CD4-positive, CD25-positive, alpha-beta regulatory T cell (primary cell): ENCODE measurements at regions not wholly inside any gene's neighbourhood (a gene's known extent, or its start where the extent isn't known, plus 50 kb on each side); places are given as distances from the start of the nearest gene placed in this dataset.

Experiments
- ATAC-seq, 2 donors: fragments of 150-1000 bp; cut with Tn5 transposase; one replicate each; pipeline ENCODE4 v1.10.0; 2021; ENCODE audit warnings: low read depth in 2 of 2, moderate number of reproducible peaks in 2 of 2, moderate library complexity in 1 of 2
- DNase-seq, 3 donors: peaks; one replicate each; pipeline versions ENCODE4 v3.0.0 to v3.0.0-alpha.2; 2012 to 2022; ENCODE audit warnings: mixed read lengths in 1 of 3
- H3K27ac ChIP-seq: one replicate; pipeline ENCODE4 v1.7.0; 2013; ENCODE audit warnings: mild to moderate bottlenecking, low read length; ENCODE audit not compliant: insufficient read depth, poor library complexity, severe bottlenecking
- H3K27me3 ChIP-seq: one replicate; pipeline ENCODE4 v1.7.0; 2013; ENCODE audit warnings: low read length; ENCODE audit not compliant: control insufficient read depth, insufficient read depth
- H3K36me3 ChIP-seq: one replicate; pipeline ENCODE4 v1.7.0; 2013; ENCODE audit warnings: mild to moderate bottlenecking, low read length, moderate library complexity; ENCODE audit not compliant: control insufficient read depth, insufficient read depth
- H3K4me1 ChIP-seq: 2 replicates; pipeline ENCODE4 v1.7.0; 2013; ENCODE audit warnings: mild to moderate bottlenecking, low read length; ENCODE audit not compliant: insufficient read depth, control insufficient read depth, poor library complexity, severe bottlenecking
- H3K4me3 ChIP-seq: one replicate; pipeline ENCODE4 v1.7.0; 2013; ENCODE audit warnings: low read depth, mild to moderate bottlenecking, low read length, moderate library complexity
- H3K9me3 ChIP-seq, 2 experiments: 1 replicate in 1 of 2; 2 replicates in 1 of 2; pipeline ENCODE4 v1.7.0; 2013; ENCODE audit warnings: low read length in 2 of 2, mild to moderate bottlenecking in 1 of 2, moderate library complexity in 1 of 2; ENCODE audit not compliant: control insufficient read depth in 2 of 2
- H3K27ac Mint-ChIP-seq, 3 donors: one replicate each; pipeline ENCODE4 v1.8.0; 2020 to 2022; ENCODE audit warnings: mild to moderate bottlenecking in 3 of 3, mixed read lengths in 3 of 3, moderate library complexity in 2 of 3
- H3K27me3 Mint-ChIP-seq: one replicate; pipeline ENCODE4 v1.8.0; 2022; ENCODE audit warnings: mild to moderate bottlenecking, mixed read lengths
- H3K36me3 Mint-ChIP-seq: one replicate; pipeline ENCODE4 v1.8.0; 2020; ENCODE audit warnings: mixed read lengths
- H3K4me1 Mint-ChIP-seq, 4 donors: one replicate each; pipeline ENCODE4 v1.8.0; 2020 to 2022; ENCODE audit warnings: mixed read lengths in 4 of 4, mild to moderate bottlenecking in 1 of 4
- H3K4me3 Mint-ChIP-seq, 4 donors: one replicate each; pipeline ENCODE4 v1.8.0; 2020 to 2022; ENCODE audit warnings: mild to moderate bottlenecking in 4 of 4, mixed read lengths in 4 of 4, moderate library complexity in 3 of 4
- H3K9me3 Mint-ChIP-seq, 7 donors: one replicate each; pipeline ENCODE4 v1.8.0; 2020 to 2022; ENCODE audit warnings: mixed read lengths in 7 of 7, mild to moderate bottlenecking in 3 of 7, moderate library complexity in 2 of 7

DNA sequence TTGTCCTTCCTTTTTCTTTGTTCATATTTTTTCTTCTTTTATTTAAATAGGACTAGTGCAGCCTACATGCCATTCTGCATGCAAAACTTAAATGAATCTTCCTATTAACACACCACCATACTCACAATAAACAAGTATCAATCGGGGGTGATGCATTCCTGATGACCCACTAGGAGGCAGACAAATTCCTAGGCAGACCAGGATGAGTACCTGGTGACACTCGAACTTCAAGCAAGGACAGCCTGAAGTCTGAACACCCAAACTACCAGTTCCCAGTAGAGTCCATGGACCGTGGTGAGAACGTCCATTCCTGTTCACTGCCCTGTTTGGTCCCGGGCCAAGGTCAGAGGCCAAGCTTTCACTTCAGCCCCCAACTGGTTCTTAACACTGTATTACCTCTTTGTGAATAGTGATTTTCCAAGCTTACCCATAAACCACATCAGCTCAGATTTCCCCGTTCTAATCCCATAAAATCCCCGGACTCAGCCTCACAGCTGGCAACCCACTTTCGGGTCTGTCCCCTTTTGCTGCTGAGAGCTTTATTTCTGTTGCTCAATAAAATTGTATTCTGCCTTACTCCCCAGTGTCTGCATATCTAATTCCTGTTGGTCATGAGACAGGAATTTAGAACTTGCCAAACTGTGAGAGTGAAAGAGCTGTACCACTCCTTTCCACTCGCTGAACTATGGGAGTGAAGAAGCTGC lies 1286.6 kb downstream of the FSTL5 start:
- H3K9me3 ChIP-seq: peaks cover 2 to 3% of the 10 kb centered on the region in 2 experiments
- H3K36me3 Mint-ChIP-seq: no peaks in the 10 kb centered on the region
- no peaks in the 10 kb centered on the region for H3K4me1 Mint-ChIP-seq
- H3K4me1 ChIP-seq: no peaks in the 10 kb centered on the region
- H3K9me3 Mint-ChIP-seq: peaks cover 0 to 14% (median 7%) of the 10 kb centered on the region in 7 donors
- H3K27me3 ChIP-seq: no peaks in the 10 kb centered on the region
- ATAC-seq (no peak), DNase-seq (no peak)
- no peaks in the 10 kb centered on the region for H3K36me3 ChIP-seq
- H3K27me3 Mint-ChIP-seq: no peaks in the 10 kb centered on the region
- H3K27ac Mint-ChIP-seq: no peak overlapping the region
- no peak overlapping the region for H3K4me3 ChIP-seq
- no peak overlapping the region for H3K27ac ChIP-seq
- H3K4me3 Mint-ChIP-seq: peak overlapping the region in 1 of 4 donors; percentile 4

DNA sequence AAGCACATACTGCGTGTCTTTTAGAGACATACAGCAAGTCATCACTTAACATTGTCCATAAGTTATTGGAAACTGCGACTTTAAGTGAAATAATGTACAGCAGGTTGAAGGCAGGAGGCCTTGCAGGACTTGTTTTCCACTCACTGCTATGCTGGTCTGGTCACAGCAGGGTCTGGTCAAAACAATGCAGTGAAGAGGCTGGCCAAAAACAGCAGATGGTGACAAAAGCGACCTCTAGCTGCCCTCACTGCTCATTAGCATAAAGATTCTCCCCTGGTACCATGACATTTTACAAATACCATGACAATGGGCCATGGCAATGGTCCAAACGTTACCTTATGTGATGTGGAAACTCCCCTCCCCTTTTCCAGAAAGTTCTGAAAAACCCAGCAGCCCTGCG lies 1283.6 kb downstream of the FSTL5 start:
- no peak overlapping the region for H3K4me3 ChIP-seq
- no peaks in the 10 kb centered on the region for H3K4me1 ChIP-seq
- H3K4me1 Mint-ChIP-seq: no peaks in the 10 kb centered on the region
- ATAC-seq (no peak), DNase-seq (no peak)
- H3K9me3 Mint-ChIP-seq: peaks cover 0 to 15% (median 5%) of the 10 kb centered on the region in 7 donors
- H3K27ac Mint-ChIP-seq: no peak overlapping the region
- no peaks in the 10 kb centered on the region for H3K27me3 ChIP-seq
- no peaks in the 10 kb centered on the region for H3K36me3 Mint-ChIP-seq
- H3K36me3 ChIP-seq: no peaks in the 10 kb centered on the region
- H3K27ac ChIP-seq: no peak overlapping the region
- H3K9me3 ChIP-seq: peaks cover 0 to 3% of the 10 kb centered on the region in 2 experiments
- H3K4me3 Mint-ChIP-seq: no peak overlapping the region
- H3K27me3 Mint-ChIP-seq: no peaks in the 10 kb centered on the region

DNA sequence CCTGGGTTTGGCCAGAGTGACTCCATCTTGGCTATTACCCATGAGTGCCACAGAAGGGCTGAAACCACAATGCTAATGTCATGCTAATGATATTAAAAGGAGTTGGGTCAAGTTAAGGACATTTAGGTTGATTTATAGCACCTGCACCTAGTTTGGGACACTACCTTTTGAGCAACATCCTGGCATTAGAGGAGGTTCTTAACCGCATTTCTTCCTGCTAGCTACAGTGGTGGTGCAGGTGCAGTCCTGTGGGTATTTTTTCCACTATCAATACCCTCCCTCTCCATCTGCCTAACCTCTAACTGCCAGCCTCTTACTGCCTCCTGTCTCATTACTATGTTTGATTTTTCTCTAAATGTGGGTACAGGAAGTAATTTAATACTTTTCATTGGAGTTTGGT lies 1276.1 kb downstream of the FSTL5 start:
- H3K4me1 ChIP-seq: no peaks in the 10 kb centered on the region
- Mint-ChIP-seq H3K27me3 (no peaks in the 10 kb centered on the region), H3K36me3 (no peaks in the 10 kb centered on the region), H3K4me3 (no peak overlapping the region), H3K27ac (no peak overlapping the region), H3K4me1 (no peaks in the 10 kb centered on the region), H3K9me3 (peaks cover 0 to 14% (median 2%) of the 10 kb centered on the region in 7 donors)
- no peak overlapping the region for H3K4me3 ChIP-seq
- no peaks in the 10 kb centered on the region for H3K36me3 ChIP-seq
- peaks cover 0 to 2% of the 10 kb centered on the region in 2 experiments for H3K9me3 ChIP-seq
- no peak overlapping the region for H3K27ac ChIP-seq
- no peaks in the 10 kb centered on the region for H3K27me3 ChIP-seq
- ATAC-seq: no peak
- DNase-seq: no peak

DNA sequence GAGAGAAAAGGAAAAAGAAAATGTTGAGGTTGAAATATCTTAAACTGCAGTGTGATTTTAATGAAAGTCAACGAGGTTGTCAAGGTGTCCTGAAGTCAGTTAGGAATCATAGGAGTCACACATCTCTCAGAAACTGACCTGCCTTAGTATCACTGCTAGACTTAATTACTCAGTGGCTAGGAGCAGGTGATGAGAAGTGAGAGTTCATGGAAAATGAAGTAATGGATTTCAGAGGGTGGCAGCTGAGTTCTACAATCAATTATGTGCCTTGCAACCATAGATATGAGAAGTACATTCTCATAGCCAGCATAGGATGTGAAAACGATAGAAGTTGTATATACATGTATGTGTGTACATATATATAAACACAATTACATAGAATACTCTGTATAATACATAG lies 1269.7 kb downstream of the FSTL5 start:
- H3K36me3 Mint-ChIP-seq: no peaks in the 10 kb centered on the region
- no peak overlapping the region for H3K27ac Mint-ChIP-seq
- ATAC-seq (no peak), DNase-seq (no peak)
- Histone ChIP-seq H3K4me1 (no peaks in the 10 kb centered on the region), H3K27ac (no peak overlapping the region), H3K9me3 (no peaks in the 10 kb centered on the region), H3K27me3 (no peaks in the 10 kb centered on the region), H3K4me3 (no peak overlapping the region), H3K36me3 (no peaks in the 10 kb centered on the region)
- peaks cover 0 to 22% (median 4%) of the 10 kb centered on the region in 7 donors for H3K9me3 Mint-ChIP-seq
- no peaks in the 10 kb centered on the region for H3K27me3 Mint-ChIP-seq
- no peak overlapping the region for H3K4me3 Mint-ChIP-seq
- H3K4me1 Mint-ChIP-seq: no peaks in the 10 kb centered on the region

DNA sequence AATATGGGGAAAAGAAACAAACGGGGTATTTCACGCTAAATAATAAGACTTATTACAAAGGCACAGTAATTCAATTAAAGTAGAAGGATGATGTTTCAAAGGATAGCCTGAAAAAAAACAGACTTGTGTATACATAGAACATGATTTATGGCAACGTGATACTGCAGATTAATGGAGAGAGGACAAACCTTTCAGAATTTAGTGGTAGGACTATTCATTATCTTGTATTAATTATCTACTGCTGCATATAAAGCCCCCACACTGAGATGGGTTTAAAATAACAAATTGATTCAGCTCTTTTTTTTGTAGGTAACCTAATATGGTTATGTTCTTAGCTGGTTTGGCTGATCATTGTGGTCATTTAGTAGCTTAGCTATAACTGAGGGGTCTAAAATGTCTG lies 1269.0 kb downstream of the FSTL5 start:
- Histone ChIP-seq H3K9me3 (no peaks in the 10 kb centered on the region), H3K36me3 (no peaks in the 10 kb centered on the region), H3K4me3 (no peak overlapping the region), H3K27ac (no peak overlapping the region), H3K27me3 (no peaks in the 10 kb centered on the region), H3K4me1 (no peaks in the 10 kb centered on the region)
- DNase-seq: no peak
- no peak overlapping the region for H3K4me3 Mint-ChIP-seq
- no peak overlapping the region for H3K27ac Mint-ChIP-seq
- ATAC-seq: no peak
- peaks cover 0 to 24% (median 5%) of the 10 kb centered on the region in 7 donors for H3K9me3 Mint-ChIP-seq
- no peaks in the 10 kb centered on the region for H3K4me1 Mint-ChIP-seq
- no peaks in the 10 kb centered on the region for H3K27me3 Mint-ChIP-seq
- no peaks in the 10 kb centered on the region for H3K36me3 Mint-ChIP-seq

DNA sequence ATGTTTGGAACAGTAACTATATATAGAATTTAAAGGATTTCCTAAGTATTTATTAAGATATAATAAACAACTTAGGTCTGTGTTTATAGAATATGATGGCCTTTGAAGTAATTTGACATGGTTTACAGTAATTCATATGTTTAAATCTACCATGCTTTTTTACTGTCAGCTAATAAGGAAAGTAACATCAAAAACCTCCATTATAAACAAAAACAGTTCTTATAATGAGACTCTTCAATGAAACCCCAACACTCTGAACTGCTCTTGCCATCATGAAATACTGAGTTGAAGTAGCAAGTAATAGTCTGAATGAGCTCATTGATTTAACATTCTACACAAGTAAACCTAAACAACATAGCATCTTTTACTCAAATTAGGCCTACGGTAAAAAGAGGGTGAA lies 1236.5 kb downstream of the FSTL5 start:
- ATAC-seq (no peak), DNase-seq (no peak)
- H3K27ac Mint-ChIP-seq: no peak overlapping the region
- H3K4me3 ChIP-seq: no peak overlapping the region
- H3K27ac ChIP-seq: no peak overlapping the region
- H3K36me3 ChIP-seq: no peaks in the 10 kb centered on the region
- H3K36me3 Mint-ChIP-seq: no peaks in the 10 kb centered on the region
- H3K27me3 ChIP-seq: no peaks in the 10 kb centered on the region
- peaks cover 0 to 12% (median 2%) of the 10 kb centered on the region in 7 donors for H3K9me3 Mint-ChIP-seq
- no peaks in the 10 kb centered on the region for H3K4me1 Mint-ChIP-seq
- H3K9me3 ChIP-seq: peaks cover 1 to 2% of the 10 kb centered on the region in 2 experiments
- H3K4me1 ChIP-seq: no peaks in the 10 kb centered on the region
- H3K4me3 Mint-ChIP-seq: no peak overlapping the region
- no peaks in the 10 kb centered on the region for H3K27me3 Mint-ChIP-seq

DNA sequence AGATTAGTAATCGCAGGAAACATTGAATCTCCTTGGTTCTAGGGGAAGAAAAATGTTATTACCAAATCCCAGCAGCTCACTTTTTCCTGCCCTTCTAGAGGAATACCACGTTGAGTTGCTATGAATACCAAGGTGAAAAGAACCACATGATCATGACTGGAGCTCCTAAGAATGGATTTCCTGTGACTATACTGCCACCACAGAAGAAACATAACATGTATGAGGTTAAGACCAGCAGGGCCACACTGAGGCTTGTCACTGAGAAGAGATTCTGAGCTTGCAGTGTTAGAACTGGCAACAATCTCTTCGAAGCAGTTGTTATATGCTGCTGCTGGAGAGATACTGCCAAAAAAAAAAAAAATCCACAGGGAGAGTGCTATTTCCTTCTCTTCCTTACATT lies 1235.3 kb downstream of the FSTL5 start:
- Histone ChIP-seq H3K4me3 (no peak overlapping the region), H3K9me3 (peaks cover 0 to 2% of the 10 kb centered on the region in 2 experiments)
- no peak overlapping the region for H3K4me3 Mint-ChIP-seq

DNA sequence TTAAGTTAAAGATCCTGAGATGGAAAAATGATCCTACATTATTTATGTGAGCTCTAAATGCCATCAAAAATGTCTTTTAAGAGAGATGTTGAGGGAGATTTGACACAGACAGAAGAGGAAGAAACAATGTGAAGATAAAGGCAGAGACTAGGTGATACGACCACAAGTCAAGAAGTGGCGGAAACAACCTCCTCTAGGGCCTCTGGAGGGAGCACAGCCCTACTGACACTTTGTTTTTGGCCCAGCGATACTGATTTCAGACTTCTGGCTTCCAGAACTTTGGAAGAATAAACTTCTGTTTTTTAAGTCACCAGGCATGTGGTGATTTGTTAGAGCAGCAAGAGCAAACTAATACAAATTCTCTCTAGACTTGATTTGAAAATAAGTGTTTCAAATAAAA lies 1216.1 kb downstream of the FSTL5 start:
- no peak overlapping the region for H3K4me3 ChIP-seq
- no peak overlapping the region for H3K4me3 Mint-ChIP-seq
- no peak overlapping the region for H3K27ac ChIP-seq
- no peaks in the 10 kb centered on the region for H3K9me3 ChIP-seq
- H3K36me3 ChIP-seq: no peaks in the 10 kb centered on the region
- H3K4me1 Mint-ChIP-seq: no peaks in the 10 kb centered on the region
- H3K27me3 ChIP-seq: no peaks in the 10 kb centered on the region
- ATAC-seq (no peak), DNase-seq (no peak)
- no peaks in the 10 kb centered on the region for H3K36me3 Mint-ChIP-seq
- no peaks in the 10 kb centered on the region for H3K27me3 Mint-ChIP-seq
- H3K4me1 ChIP-seq: no peaks in the 10 kb centered on the region
- H3K9me3 Mint-ChIP-seq: peaks cover 0 to 13% (median 3%) of the 10 kb centered on the region in 7 donors
- no peak overlapping the region for H3K27ac Mint-ChIP-seq

More for the DNA sequence above, 1235.3 kb downstream of the FSTL5 start:
- H3K36me3 ChIP-seq: no peaks in the 10 kb centered on the region
- DNase-seq: no peak
- H3K9me3 Mint-ChIP-seq: peaks cover 0 to 10% (median 2%) of the 10 kb centered on the region in 7 donors
- no peaks in the 10 kb centered on the region for H3K4me1 Mint-ChIP-seq
- no peaks in the 10 kb centered on the region for H3K4me1 ChIP-seq
- H3K27me3 ChIP-seq: no peaks in the 10 kb centered on the region
- no peaks in the 10 kb centered on the region for H3K36me3 Mint-ChIP-seq
- no peak for ATAC-seq
- H3K27ac Mint-ChIP-seq: no peak overlapping the region
- H3K27ac ChIP-seq: no peak overlapping the region
- no peaks in the 10 kb centered on the region for H3K27me3 Mint-ChIP-seq
